ENCODE measurements at regions not wholly inside any gene's neighbourhood (a gene's known extent, or its start where the extent isn't known, plus 50 kb on each side); places are given as distances from the start of the nearest gene placed in this dataset.

- TF ChIP-seq CTCF (IDR thresholded peaks at IDR 0.05 in 4 of 5, conservative IDR thresholded peaks at IDR 0.05 in 1 of 5) (no peak), POLR2A (IDR thresholded peaks at IDR 0.05) (no peak)
Observed at GRCh38 chr5:167553511-167553910, 737.9 kb upstream of the WWC1 start.

Measured in gastrocnemius medialis (tissue), 4 donors.